ENCODE measurements at regions not wholly inside any gene's neighbourhood (a gene's known extent, or its start where the extent isn't known, plus 50 kb on each side); places are given as distances from the start of the nearest gene placed in this dataset.
"Not testable (repeated sequence)": the region's sequence is repeated elsewhere in the genome, so short reads cannot be mapped to it uniquely, and the experiment has no call there.

- no peak overlapping the region for H3K4me3 ChIP-seq
- H3K4me1 ChIP-seq: no peaks in the 10 kb centered on the region
- H3K36me3 ChIP-seq: no peaks in the 10 kb centered on the region
- no peak for DNase-seq
- TF ChIP-seq POLR2A (IDR thresholded peaks at IDR 0.05) (no peak), CTCF (IDR thresholded peaks at IDR 0.05) (no peak)
- H3K9me3 ChIP-seq: peaks cover 0 to 3% (median 0%) of the 10 kb centered on the region in 4 donors
- H3K27me3 ChIP-seq: no peaks in the 10 kb centered on the region
- H3K27ac ChIP-seq: no peak overlapping the region
Measured at GRCh38 chrX:555725-556666, 74.6 kb upstream of the SHOX start.

- H3K4me3 ChIP-seq, H3K27me3 ChIP-seq, H3K27ac ChIP-seq, H3K9me3 ChIP-seq, H3K36me3 ChIP-seq, H3K4me1 ChIP-seq, DNase-seq: not testable (repeated sequence)
Measured at GRCh38 chrX:557601-558000, 73.0 kb upstream of the SHOX start.

GRCh38 chrX:559282-559681 is 71.3 kb upstream of the SHOX start:
- H3K4me1 ChIP-seq, H3K27ac ChIP-seq, H3K4me3 ChIP-seq, H3K36me3 ChIP-seq, H3K9me3 ChIP-seq, DNase-seq, H3K27me3 ChIP-seq: not testable (repeated sequence)

GRCh38 chrX:567891-568290 is 62.7 kb upstream of the SHOX start:
- no peaks in the 10 kb centered on the region for H3K27me3 ChIP-seq
- DNase-seq: no peak
- H3K27ac ChIP-seq: no peak overlapping the region
- H3K9me3 ChIP-seq: no peaks in the 10 kb centered on the region
- H3K4me3 ChIP-seq: no peak overlapping the region
- no peak for TF ChIP-seq POLR2A (IDR thresholded peaks at IDR 0.05)
- TF ChIP-seq CTCF (IDR thresholded peaks at IDR 0.05): no peak
- H3K4me1 ChIP-seq: no peaks in the 10 kb centered on the region
- H3K36me3 ChIP-seq: no peaks in the 10 kb centered on the region

- no peaks in the 10 kb centered on the region for H3K36me3 ChIP-seq
- H3K27ac ChIP-seq: no peak overlapping the region
- H3K4me3 ChIP-seq: no peak overlapping the region
- H3K27me3 ChIP-seq: no peaks in the 10 kb centered on the region
- no peaks in the 10 kb centered on the region for H3K4me1 ChIP-seq
- H3K9me3 ChIP-seq: no peaks in the 10 kb centered on the region
- no peak for TF ChIP-seq CTCF (IDR thresholded peaks at IDR 0.05)
- no peak for TF ChIP-seq POLR2A (IDR thresholded peaks at IDR 0.05)
- DNase-seq: no peak
Measured at GRCh38 chrX:568311-568710, 62.3 kb upstream of the SHOX start.

GRCh38 chrX:572538-573124 is 58.0 kb upstream of the SHOX start:
- Histone ChIP-seq H3K9me3 (no peaks in the 10 kb centered on the region), H3K36me3 (no peaks in the 10 kb centered on the region), H3K27ac (no peak overlapping the region), H3K4me1 (no peaks in the 10 kb centered on the region), H3K4me3 (no peak overlapping the region), H3K27me3 (no peaks in the 10 kb centered on the region)
- TF ChIP-seq CTCF (IDR thresholded peaks at IDR 0.05) (no peak), POLR2A (IDR thresholded peaks at IDR 0.05) (no peak)
- DNase-seq: no peak

Data from Peyer's patch (tissue), 4 donors.